Right cardiac atrium (tissue), 5 donors: ENCODE measurements at regions not wholly inside any gene's neighbourhood (a gene's known extent, or its start where the extent isn't known, plus 50 kb on each side); places are given as distances from the start of the nearest gene placed in this dataset.

Experiments
- ATAC-seq, 2 donors: fragments of 200-7000 bp; cut with Tn5 transposase; one replicate each; pipeline versions ENCODE4 v1.8.0 to v1.9.1; 2020; ENCODE audit warnings: moderate library complexity in 2 of 2, mild to moderate bottlenecking in 1 of 2
- DNase-seq, 3 donors: peaks; one replicate each; pipeline ENCODE4 v3.0.0-alpha.2; 2020
- H3K27ac ChIP-seq: one replicate; pipeline ENCODE4 v1.5.1; 2013; ENCODE audit warnings: mild to moderate bottlenecking, low read length, control low read depth, moderate library complexity
- H3K27me3 ChIP-seq: one replicate; pipeline ENCODE4 v1.6.1; 2013; ENCODE audit not compliant: control insufficient read depth, insufficient read depth
- H3K4me1 ChIP-seq: one replicate; pipeline ENCODE4 v1.6.1; 2013; ENCODE audit warnings: low read length; ENCODE audit not compliant: control insufficient read depth, insufficient read depth
- H3K4me3 ChIP-seq: one replicate; pipeline ENCODE4 v1.5.1; 2013; ENCODE audit warnings: low read length, control low read depth
- H3K9me3 ChIP-seq: one replicate; pipeline ENCODE4 v1.6.1; 2013; ENCODE audit warnings: low read length; ENCODE audit not compliant: control insufficient read depth
- WGBS: extraction: QIAGEN DNeasy Blood & Tissue Kit; methylation state at CpG from one replicate; pipeline ENCODE4 v1.1.7; 2013; 5-methylcytosine and 5-hydroxymethylcytosine counted together
- intact Hi-C, 4 donors: fragments of 100-400 bp; cut with DNase I; formaldehyde crosslinking; loops; one replicate each; pipeline versions ENCODE4 v1.11.0 to v1.14.0; 2022 to 2023
- donor health status: healthy with polysubstance abuse.
- donor health status: DM: no; HTN: yes; CAD: no.
- donor health status: DM: no; HTN: no; CAD: no.
- donor health status: DM: no; HTN: yes; CAD: no; lungs with severe emphysema.
- donor health status: DM: yes; HTN: yes; CAD: no.

GRCh38 chr4:11790230-11790629 lies 361.5 kb upstream of the HS3ST1 start:
- no peaks in the 10 kb centered on the region for H3K27me3 ChIP-seq
- H3K4me1 ChIP-seq, result no peaks in the 10 kb centered on the region
- no peaks in the 10 kb centered on the region for H3K9me3 ChIP-seq
- ATAC-seq (no peak), DNase-seq (no peak)
- H3K4me3 ChIP-seq, result no peak overlapping the region
- no peak overlapping the region for H3K27ac ChIP-seq
- WGBS, result 95% methylated on average over 4 of the region's 4 CpGs
- intact Hi-C loops, result no loop called here

- Histone ChIP-seq H3K27me3 (no peaks in the 10 kb centered on the region), H3K27ac (no peak overlapping the region), H3K4me1 (no peaks in the 10 kb centered on the region), H3K9me3 (no peaks in the 10 kb centered on the region), H3K4me3 (no peak overlapping the region)
- ATAC-seq, result no peak
- WGBS, result 50% methylated on average over 1 of the region's 1 CpG
- intact Hi-C loops, result no loop called here
- no peak for DNase-seq
These were observed 354.9 kb upstream of the HS3ST1 start for GRCh38 chr4:11783588-11783987.

- intact Hi-C loops, result no loop called here
- 69% methylated on average over 5 of the region's 5 CpGs for WGBS
- Histone ChIP-seq H3K27ac (no peak overlapping the region), H3K9me3 (no peaks in the 10 kb centered on the region), H3K4me3 (no peak overlapping the region), H3K27me3 (no peaks in the 10 kb centered on the region), H3K4me1 (no peaks in the 10 kb centered on the region)
- DNase-seq (no peak), ATAC-seq (no peak)
These were observed 354.2 kb upstream of the HS3ST1 start for GRCh38 chr4:11782859-11783258.

GRCh38 chr4:11777447-11777846 lies 348.8 kb upstream of the HS3ST1 start:
- ATAC-seq (no peak), DNase-seq (no peak)
- intact Hi-C loops, result no loop called here
- WGBS, result 83% methylated on average over 3 of the region's 3 CpGs
- H3K9me3 ChIP-seq, result no peaks in the 10 kb centered on the region
- no peaks in the 10 kb centered on the region for H3K27me3 ChIP-seq
- no peaks in the 10 kb centered on the region for H3K4me1 ChIP-seq
- no peak overlapping the region for H3K4me3 ChIP-seq
- no peak overlapping the region for H3K27ac ChIP-seq

GRCh38 chr4:11774346-11774745 lies 345.7 kb upstream of the HS3ST1 start:
- Histone ChIP-seq H3K27ac (no peak overlapping the region), H3K9me3 (no peaks in the 10 kb centered on the region), H3K4me3 (no peak overlapping the region), H3K27me3 (no peaks in the 10 kb centered on the region), H3K4me1 (no peaks in the 10 kb centered on the region)
- ATAC-seq (peak; percentile 66 to 74), DNase-seq (no peak)
- intact Hi-C loops, result no loop called here
- WGBS, result 46% methylated on average over 2 of the region's 2 CpGs

GRCh38 chr4:11773798-11774197 lies 345.1 kb upstream of the HS3ST1 start:
- Histone ChIP-seq H3K27me3 (no peaks in the 10 kb centered on the region), H3K27ac (no peak overlapping the region), H3K4me1 (no peaks in the 10 kb centered on the region), H3K4me3 (no peak overlapping the region), H3K9me3 (no peaks in the 10 kb centered on the region)
- intact Hi-C loops, result no loop called here
- no peak for ATAC-seq
- WGBS, result 77% methylated on average over 3 of the region's 3 CpGs
- no peak for DNase-seq

GRCh38 chr4:11769434-11769833 lies 340.7 kb upstream of the HS3ST1 start:
- intact Hi-C loops, result no loop called here
- DNase-seq (peak; percentile 27 to 66 (median 65)), ATAC-seq (peak; percentile 77 to 88)
- Histone ChIP-seq H3K4me1 (no peaks in the 10 kb centered on the region), H3K27ac (no peak overlapping the region), H3K9me3 (no peaks in the 10 kb centered on the region), H3K27me3 (no peaks in the 10 kb centered on the region), H3K4me3 (no peak overlapping the region)
- 63% methylated on average over 3 of the region's 3 CpGs for whole genome bisulfite sequencing

- WGBS, result 56% methylated on average over 7 of the region's 7 CpGs
- Histone ChIP-seq H3K4me3 (no peak overlapping the region), H3K9me3 (no peaks in the 10 kb centered on the region), H3K27ac (no peak overlapping the region), H3K4me1 (no peaks in the 10 kb centered on the region), H3K27me3 (no peaks in the 10 kb centered on the region)
- DNase-seq, result no peak
- peak in 1 of 2 donors; percentile 19 for ATAC-seq
- intact Hi-C loops, result no loop called here
These were observed 339.7 kb upstream of the HS3ST1 start for GRCh38 chr4:11768251-11768972.

GRCh38 chr4:11765849-11766453 lies 337.3 kb upstream of the HS3ST1 start:
- no peak for DNase-seq
- H3K27me3 ChIP-seq, result no peaks in the 10 kb centered on the region
- peak; percentile 63 to 71 for ATAC-seq
- 37% methylated on average over 4 of the region's 4 CpGs for WGBS
- H3K4me3 ChIP-seq, result no peak overlapping the region
- H3K27ac ChIP-seq, result no peak overlapping the region
- H3K4me1 ChIP-seq, result no peaks in the 10 kb centered on the region
- intact Hi-C loops, result no loop called here
- no peaks in the 10 kb centered on the region for H3K9me3 ChIP-seq

GRCh38 chr4:11748164-11748872 lies 319.6 kb upstream of the HS3ST1 start:
- ATAC-seq (peak in 1 of 2 donors; percentile 89), DNase-seq (no peak)
- no peaks in the 10 kb centered on the region for H3K9me3 ChIP-seq
- 33% methylated on average over 7 of the region's 7 CpGs for WGBS
- no peak overlapping the region for H3K27ac ChIP-seq
- H3K27me3 ChIP-seq, result no peaks in the 10 kb centered on the region
- H3K4me1 ChIP-seq, result no peaks in the 10 kb centered on the region
- no peak overlapping the region for H3K4me3 ChIP-seq
- intact Hi-C loops, result no loop called here

GRCh38 chr4:11746734-11747133 lies 318.0 kb upstream of the HS3ST1 start:
- WGBS, result 65% methylated on average over 4 of the region's 4 CpGs
- H3K4me1 ChIP-seq, result no peaks in the 10 kb centered on the region
- ATAC-seq, result peak in 1 of 2 donors; percentile 33
- no peak overlapping the region for H3K4me3 ChIP-seq
- intact Hi-C loops, result no loop called here
- H3K9me3 ChIP-seq, result no peaks in the 10 kb centered on the region
- H3K27ac ChIP-seq, result no peak overlapping the region
- H3K27me3 ChIP-seq, result no peaks in the 10 kb centered on the region
- no peak for DNase-seq
